ENCODE measurements at regions not wholly inside any gene's neighbourhood (a gene's known extent, or its start where the extent isn't known, plus 50 kb on each side); places are given as distances from the start of the nearest gene placed in this dataset.

GRCh38 chr2:12539776-12540562 is 176.8 kb upstream of the TRIB2 start:
- TF ChIP-seq, protein P1, sequence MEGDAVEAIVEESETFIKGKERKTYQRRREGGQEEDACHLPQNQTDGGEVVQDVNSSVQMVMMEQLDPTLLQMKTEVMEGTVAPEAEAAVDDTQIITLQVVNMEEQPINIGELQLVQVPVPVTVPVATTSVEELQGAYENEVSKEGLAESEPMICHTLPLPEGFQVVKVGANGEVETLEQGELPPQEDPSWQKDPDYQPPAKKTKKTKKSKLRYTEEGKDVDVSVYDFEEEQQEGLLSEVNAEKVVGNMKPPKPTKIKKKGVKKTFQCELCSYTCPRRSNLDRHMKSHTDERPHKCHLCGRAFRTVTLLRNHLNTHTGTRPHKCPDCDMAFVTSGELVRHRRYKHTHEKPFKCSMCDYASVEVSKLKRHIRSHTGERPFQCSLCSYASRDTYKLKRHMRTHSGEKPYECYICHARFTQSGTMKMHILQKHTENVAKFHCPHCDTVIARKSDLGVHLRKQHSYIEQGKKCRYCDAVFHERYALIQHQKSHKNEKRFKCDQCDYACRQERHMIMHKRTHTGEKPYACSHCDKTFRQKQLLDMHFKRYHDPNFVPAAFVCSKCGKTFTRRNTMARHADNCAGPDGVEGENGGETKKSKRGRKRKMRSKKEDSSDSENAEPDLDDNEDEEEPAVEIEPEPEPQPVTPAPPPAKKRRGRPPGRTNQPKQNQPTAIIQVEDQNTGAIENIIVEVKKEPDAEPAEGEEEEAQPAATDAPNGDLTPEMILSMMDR (conservative IDR thresholded peaks at IDR 0.05; ENCODE audit: low read depth, low read length) = no peak
- no peak overlapping the region for H3K4me3 ChIP-seq (ENCODE audit: low read depth, low read length)
- no peak for DNase-seq (ENCODE audit: low read depth)

DNA sequence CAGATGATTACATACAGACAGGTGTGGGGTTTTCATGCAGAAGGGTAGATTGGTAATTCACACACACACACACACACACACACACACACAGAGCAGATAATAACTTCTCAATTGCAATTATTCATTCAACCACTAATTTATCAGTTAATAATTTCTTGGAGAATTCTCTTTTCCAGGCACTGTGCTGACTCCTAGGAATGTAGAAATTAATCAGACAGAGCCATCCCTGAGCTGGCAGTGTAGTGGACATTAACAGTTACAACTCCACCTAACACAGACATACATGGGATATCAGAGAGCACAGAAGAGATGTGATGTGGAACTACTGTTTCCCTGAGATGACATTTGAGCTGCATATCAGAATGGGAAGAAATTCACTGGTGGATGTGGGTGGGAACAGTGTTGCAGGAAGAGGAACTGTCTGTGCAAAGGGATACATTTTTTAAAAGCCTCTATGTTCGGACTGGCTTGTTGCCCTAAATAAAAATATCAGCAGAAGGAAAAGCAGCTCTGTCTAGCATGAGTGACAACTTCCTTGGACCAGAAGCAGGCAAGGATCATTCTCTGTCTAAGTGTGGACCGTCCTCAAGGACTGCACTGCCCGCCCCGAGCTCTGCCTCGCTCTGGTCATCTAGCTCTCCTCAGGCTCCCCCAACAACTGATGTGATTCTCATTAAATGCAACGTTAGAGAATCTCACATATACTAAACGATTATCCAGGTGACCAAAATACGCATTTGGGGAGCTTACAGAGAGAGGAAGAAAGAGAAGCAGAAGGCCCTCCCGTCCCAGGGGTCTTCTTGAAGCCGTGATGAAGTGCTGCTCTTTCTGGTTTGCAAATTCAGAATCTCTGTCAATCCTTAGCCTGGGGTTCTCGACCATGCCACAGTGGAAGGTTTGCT is 173.4 kb upstream of the TRIB2 start:
- TF ChIP-seq, protein P1 (conservative IDR thresholded peaks at IDR 0.05; ENCODE audit: low read depth, low read length) = no peak
- H3K4me3 ChIP-seq (ENCODE audit: low read depth, low read length) = no peak overlapping the region
- no peak for DNase-seq (ENCODE audit: low read depth)

DNA sequence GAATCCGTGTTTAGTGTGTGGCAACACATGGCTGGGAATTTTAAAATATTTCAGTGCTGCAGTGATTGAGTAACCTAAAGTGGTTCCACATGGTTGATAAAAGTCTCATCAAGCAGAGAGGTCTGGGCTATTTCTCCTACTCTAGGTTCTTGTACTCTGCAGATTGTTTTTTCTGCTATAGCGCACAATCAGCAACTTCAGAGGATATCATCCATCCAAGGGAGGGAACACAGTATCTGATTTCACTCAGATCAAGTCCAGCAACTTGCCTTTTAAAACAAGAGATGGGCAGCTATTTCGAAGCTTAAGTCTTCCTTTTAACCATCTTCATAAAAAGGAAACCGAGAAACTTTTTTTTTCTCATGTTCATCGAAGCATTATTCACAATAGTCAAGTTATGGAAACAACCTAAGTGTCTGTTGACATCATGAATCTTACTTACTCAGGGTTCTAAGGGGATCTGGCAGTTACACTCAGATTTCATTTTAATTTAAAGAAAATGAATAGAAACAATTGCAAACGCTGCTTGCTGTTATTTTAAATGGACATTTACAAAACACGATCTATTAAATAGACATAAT is 172.7 kb upstream of the TRIB2 start:
- DNase-seq (ENCODE audit: low read depth) = peak; percentile 82
- no peak overlapping the region for H3K4me3 ChIP-seq (ENCODE audit: low read depth, low read length)
- TF ChIP-seq, protein P1 (conservative IDR thresholded peaks at IDR 0.05; ENCODE audit: low read depth, low read length) = no peak

DNA sequence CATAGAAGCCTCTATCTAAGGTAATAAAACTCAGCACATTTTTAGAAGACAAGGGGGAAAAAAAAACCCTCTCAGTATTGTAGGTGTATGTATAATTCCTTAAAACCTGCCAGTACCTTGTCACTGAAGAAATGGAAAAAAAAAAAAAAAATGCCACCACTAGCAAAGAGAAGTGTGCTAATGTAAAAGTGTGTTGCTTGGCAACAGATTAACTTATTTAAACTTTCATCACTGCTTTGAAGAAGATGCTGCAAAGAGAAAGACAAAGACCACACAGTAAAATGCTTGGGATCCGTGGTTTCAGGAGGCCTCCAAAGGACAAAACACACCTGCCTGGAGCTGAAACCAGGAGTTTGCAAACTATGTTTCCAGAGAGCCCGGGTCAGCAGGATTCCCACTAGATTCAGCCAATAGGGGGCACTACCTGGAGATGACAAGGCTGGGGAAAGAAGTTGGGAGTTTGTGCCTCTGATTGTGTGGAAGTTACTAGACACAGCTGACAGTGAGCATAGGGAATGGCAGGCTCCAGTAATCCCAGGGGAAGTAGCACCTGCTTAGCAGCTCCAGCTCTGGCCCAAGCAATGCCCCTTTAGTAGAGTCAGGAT is 169.1 kb upstream of the TRIB2 start:
- DNase-seq (ENCODE audit: low read depth) = no peak
- TF ChIP-seq, protein P1 (conservative IDR thresholded peaks at IDR 0.05; ENCODE audit: low read depth, low read length) = peak; percentile 36
- no peak overlapping the region for H3K4me3 ChIP-seq (ENCODE audit: low read depth, low read length)

GRCh38 chr2:12548906-12549305 is 167.8 kb upstream of the TRIB2 start:
- no peak overlapping the region for H3K4me3 ChIP-seq (ENCODE audit: low read depth, low read length)
- TF ChIP-seq, protein P1 (conservative IDR thresholded peaks at IDR 0.05; ENCODE audit: low read depth, low read length) = no peak
- DNase-seq (ENCODE audit: low read depth) = no peak

GRCh38 chr2:12549641-12550040 is 167.1 kb upstream of the TRIB2 start:
- TF ChIP-seq, protein P1 (conservative IDR thresholded peaks at IDR 0.05; ENCODE audit: low read depth, low read length) = no peak
- DNase-seq (ENCODE audit: low read depth) = no peak
- H3K4me3 ChIP-seq (ENCODE audit: low read depth, low read length) = no peak overlapping the region

Data from epithelial cell of proximal tubule (primary cell).